HG02870 (cell line): ENCODE measurements at regions not wholly inside any gene's neighbourhood (a gene's known extent, or its start where the extent isn't known, plus 50 kb on each side); places are given as distances from the start of the nearest gene placed in this dataset.

Experiments used
- ATAC-seq: cut with Tn5 transposase; IDR thresholded peaks from one replicate; pipeline ENCODE4 v1.9.1; 2021; ENCODE audit warnings: mild to moderate bottlenecking, moderate library complexity; ENCODE audit not compliant: unreplicated experiment

DNA sequence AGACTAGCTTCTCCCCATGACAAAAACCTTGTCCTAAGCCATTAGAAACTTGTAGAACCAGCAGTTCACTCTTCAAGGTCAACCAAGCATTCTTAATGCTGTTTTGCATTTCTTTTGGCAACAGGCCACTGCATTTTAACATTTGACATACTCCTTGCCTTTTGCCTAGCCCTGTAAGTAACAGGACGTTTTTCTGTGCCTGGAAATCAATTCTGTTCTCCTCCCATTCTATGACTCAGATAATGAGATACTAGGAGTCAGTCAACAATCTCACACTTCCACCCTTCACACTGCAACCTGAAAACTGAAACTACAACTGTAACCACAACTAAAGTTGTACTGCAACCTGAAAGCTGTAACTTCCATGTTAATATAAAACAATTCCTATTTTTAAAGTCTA, 268.7 kb downstream of the MZT1 start:
- ATAC-seq = no peak

DNA sequence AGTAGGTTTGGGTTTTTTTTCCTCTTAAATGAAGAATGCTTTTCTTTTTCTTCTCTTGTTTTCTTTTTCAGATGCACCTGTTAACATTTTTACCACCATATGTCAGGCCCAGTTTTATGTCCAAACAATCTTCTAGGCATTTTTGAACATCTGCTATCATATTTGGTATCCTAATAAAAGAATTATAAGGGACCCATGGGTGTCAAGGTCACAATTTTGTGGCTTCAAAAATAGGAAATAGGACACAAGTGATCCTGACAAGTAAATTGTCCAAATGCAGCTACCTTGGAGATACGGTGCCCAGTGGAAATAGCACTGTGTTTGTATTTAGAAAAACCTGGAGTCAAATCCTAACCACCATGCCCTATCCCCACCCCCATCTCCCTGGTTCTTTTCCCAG, 270.3 kb downstream of the MZT1 start:
- ATAC-seq = no peak

DNA sequence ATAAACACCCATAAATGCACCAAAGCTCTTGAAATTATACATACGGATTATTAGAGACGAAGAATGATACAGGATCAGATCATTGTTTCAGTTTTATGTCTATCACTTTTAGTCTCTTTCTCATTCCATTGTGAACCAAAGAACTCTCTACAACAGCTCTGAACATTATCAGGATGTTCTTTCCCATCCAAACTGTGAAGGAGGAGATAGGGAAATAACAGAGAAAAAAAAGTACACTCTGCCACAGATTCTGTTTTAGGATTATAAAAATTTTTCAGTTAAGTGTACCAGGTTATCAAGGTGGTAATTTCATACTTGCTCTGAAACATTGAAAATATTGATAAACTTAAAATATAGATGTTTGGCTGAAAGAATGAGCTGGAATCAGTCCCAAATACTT, 270.9 kb downstream of the MZT1 start:
- ATAC-seq = no peak

- ATAC-seq = no peak
Observed at GRCh38 chr13:72453161-72453560, 274.3 kb downstream of the MZT1 start.

- no peak for ATAC-seq
Observed at GRCh38 chr13:72448082-72448481, 279.3 kb downstream of the MZT1 start.

- ATAC-seq = no peak
Observed at GRCh38 chr13:72444999-72445398, 282.4 kb downstream of the MZT1 start.

DNA sequence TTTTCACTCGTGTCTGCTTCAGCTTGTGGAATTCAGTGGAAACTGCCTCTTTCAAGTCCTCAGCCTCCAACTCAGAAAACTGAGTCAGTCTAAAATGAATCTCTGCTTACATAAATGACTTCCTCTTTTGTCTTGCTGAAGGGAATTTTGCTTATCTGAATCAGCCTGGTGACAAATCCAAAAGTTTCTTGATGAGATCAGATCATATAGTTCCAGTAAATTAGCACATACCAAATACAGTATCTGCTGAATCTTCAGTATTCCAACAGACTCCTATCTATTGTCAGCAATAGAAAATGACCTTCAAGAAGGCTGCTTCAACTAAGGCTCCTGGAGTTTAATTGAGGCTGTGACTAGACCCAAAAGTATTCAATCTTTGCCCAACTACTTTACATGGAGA, 290.0 kb downstream of the MZT1 start:
- no peak for ATAC-seq

DNA sequence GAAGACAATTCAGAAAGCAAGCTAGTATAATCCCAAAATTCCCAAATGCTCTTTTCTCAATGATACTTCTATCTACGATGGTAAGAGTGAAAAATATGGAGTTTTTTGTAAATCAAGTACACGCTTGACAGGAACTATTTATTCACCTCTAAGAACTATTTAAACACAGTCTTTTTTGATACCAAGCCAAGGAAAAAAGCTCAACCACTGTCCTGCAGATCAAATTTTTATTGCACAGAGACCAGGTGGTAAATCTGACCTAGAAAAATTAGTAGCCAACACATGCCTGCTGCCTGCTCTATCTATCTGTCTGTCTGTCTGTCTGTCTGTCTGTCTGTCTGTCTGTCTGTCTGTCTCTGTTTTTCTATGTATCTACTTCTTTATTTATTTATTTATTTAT, 292.2 kb downstream of the MZT1 start:
- ATAC-seq = no peak

DNA sequence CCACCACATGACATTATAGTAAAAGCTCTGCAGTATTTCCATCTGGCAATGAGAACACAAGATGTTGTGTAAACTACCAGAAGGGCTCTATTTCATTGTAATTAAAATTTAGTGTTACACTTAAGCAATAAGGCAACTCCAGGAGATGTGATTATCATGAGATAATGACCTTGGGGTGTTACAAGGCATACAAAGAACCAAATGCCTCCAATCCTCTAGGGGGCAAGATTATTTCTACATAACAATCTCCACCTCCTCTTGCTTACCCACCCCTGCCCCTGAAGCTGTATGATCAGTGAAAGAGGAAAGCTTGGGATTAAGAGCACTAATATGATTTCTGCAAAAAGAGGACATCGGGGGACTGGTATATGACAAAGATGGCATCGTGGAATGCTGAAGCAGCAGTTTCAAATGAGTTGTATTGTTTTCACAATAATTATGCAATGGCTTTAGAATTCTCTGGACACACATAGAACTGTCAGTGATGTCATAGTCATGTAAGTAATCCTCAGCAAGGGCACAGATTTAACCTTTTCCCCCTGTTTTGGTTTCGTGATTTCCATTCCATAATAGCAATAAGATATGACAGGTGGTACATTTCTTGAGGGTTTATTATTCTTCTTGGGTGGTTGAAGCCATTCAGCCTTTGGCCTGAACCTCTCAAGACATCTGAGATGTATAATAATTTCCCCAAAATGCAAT, 295.3 kb downstream of the MZT1 start:
- ATAC-seq = no peak

DNA sequence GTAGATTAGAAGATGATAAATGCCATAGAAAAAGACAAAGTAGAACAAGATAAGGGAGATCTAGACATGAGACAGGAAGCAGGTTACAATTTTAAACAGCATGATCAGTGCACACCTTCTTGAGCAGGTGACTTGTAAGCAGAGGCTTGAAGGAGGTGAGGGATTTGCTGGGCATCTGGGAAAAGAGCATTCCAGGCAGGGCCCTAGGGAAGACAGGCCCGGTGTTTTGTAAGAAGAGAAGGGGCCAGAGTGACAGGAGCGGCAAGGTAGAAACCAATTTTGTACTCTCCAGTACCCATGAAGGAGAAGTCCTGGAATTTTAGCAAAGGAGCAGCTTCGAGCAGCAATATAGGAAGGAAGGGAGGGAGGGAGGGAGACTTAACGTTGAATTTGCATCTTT, 296.5 kb downstream of the MZT1 start:
- ATAC-seq = no peak

GRCh38 chr13:72427757-72428528, 299.5 kb downstream of the MZT1 start:
- ATAC-seq = no peak

- no peak for ATAC-seq
Observed at GRCh38 chr13:72424059-72424458, 303.4 kb downstream of the MZT1 start.

DNA sequence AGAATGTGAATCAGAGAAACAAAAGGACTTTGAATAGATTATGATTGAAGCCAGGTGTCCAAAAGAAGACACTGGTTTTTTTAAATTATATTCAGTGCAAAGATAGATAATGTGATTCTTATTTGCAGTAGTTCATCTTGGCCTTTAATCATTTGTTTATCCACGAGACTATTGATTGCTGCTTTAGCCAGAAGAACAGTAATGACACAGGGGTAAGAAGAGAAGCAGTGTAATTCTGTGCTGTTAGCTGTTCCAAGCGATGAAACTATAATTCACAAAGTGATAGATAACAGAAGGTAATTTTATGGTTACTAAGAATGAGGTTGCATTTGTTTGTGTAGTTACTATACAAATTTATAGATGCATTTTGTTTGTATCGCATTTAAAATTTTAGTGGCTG, 311.6 kb downstream of the MZT1 start:
- no peak for ATAC-seq

GRCh38 chr13:72412481-72412880, 314.9 kb downstream of the MZT1 start:
- no peak for ATAC-seq

DNA sequence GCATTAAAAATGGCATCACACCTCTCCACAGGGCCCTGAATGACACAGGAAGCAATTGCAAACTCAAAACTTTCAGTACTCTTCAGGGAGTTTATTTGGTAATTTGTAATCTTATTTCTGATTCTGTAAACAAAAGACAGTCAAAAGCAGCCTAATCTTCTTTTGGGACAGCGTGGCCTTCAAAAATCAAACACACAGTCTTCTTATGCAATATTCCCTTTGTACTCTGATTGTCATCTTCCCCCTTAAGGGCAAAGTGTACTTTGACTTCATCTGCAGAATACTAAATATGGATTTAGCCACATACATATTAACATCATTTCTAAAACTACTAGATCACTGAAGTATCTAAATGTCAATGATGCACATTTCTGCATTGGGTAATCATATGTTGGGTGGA, 322.0 kb downstream of the MZT1 start:
- no peak for ATAC-seq

DNA sequence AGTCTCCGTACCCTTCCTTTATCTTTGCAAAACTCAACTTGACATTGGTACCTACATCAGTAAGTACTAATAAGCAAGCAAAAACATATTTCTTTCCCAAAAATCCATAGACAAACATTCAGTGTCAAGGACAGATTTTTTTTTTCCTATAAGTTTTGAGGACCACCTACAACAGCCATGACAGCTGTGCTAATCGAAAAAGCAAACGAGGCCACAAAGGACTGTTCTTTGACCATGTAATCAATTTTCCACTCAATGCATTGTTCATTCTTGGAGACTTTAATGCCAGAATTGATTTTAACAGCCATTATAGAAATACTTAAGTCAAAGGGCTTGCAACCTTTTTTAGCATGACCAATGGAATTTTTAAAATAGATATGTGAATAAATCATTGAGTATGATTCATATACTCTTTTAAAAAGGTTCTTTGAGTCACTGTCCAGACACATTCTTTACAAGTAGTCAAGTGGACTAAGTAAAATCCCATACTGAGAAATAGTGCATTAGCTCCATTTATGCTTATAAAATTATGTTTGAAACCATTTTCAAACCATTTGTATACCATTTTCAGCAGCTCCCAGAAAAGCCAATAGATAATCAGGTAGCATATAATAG, 323.9 kb downstream of the MZT1 start:
- ATAC-seq = no peak

DNA sequence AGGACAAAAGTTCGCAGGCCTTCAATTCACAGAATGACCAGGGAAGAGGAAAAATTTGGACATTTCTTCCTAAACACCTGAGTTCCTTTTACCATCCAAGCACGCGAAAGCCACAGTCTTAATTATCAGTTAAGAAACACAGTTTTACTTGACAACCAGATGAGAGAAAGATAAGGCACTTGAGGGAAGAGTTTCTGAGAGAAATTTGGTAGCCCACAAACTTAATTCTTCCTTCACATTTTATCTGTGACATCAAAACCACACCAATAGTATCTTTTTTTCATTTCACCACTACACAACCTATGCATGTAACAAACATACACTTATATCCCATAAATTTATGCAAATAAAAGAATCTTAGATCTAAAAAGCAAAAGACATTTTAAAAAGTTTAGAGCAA, 326.6 kb downstream of the MZT1 start:
- ATAC-seq = no peak

DNA sequence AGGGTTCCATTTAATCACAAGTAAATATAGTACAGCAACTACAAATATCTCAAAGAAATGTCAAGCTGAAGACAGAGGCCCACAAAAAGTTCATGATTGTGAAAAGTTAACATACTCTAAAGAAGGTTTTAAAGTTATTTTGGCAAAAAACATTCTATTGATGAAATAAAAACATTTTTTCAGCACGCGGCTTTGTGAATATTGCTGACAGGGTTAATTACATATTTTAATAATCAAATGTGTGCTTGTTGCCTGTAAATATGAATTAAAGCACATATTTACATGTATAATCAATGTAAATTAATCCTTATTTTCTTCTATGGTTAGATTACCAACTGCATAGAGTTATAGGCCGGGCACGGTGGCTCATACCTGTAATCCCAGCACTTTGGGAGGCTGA, 328.1 kb downstream of the MZT1 start:
- no peak for ATAC-seq

DNA sequence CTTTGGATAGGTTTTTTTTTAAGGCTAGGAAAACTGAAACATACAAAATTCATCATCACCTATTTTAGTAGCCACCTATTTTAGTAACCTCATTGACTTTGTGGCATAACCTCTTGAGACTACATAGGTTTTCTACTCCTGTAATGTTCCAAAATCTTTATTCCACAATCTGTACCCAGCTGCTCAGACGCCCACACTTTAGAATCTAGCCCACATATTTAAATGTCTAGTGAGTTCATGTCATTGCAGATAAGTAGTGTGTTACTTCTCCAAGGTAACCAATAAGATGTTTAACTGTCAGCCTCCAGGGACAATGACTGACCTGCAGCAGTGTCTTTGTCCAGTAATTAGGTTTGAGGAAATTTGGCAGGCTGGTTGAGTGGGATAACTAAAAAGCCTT, 330.2 kb downstream of the MZT1 start:
- ATAC-seq = no peak

- ATAC-seq = no peak
Observed at GRCh38 chr13:72390909-72391308, 336.5 kb downstream of the MZT1 start.

GRCh38 chr13:72386138-72386684, 341.2 kb downstream of the MZT1 start:
- ATAC-seq = no peak

DNA sequence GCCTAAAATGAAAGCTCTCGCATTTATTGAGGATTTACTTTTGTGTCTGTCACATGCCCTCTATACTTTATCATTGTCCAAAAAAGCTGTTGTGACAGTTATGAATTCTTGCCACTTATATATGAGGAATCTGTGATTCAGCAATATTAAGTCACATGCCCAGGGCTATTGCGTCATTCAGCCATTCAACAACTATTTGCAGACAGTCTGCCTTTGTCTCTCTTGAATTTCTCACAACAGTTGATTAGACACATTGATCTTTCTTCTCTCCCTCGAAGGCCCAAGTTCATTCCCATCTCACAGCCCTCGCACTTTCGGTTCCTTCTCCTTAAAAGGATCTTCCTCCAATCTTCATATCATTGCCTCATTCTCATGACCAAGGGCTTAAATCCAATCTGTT, 342.6 kb downstream of the MZT1 start:
- ATAC-seq = no peak
